ENCODE measurements at regions not wholly inside any gene's neighbourhood (a gene's known extent, or its start where the extent isn't known, plus 50 kb on each side); places are given as distances from the start of the nearest gene placed in this dataset.

- Histone ChIP-seq H3K4me1 (ENCODE audit: control insufficient read depth, insufficient read depth, low read length, unreplicated experiment) (no peaks in the 10 kb centered on the region), H3K36me3 (ENCODE audit: insufficient read depth, low read length) (no peaks in the 10 kb centered on the region), H2AFZ (ENCODE audit: low read length, unreplicated experiment) (no peak overlapping the region), H3K4me3 (ENCODE audit: low read depth, low read length) (no peak overlapping the region), H3K27ac (ENCODE audit: low read depth, low read length) (no peak overlapping the region), H3K27me3 (ENCODE audit: insufficient read depth, low read length) (peaks cover 3% of the 10 kb centered on the region; the same call in 1 of the 2 replicates), H3K79me2 (ENCODE audit: control insufficient read depth, insufficient read depth, low read length, unreplicated experiment) (no peaks in the 10 kb centered on the region)
Observed at GRCh38 chr4:155494037-155494718, 117.4 kb upstream of the MAP9 start.

- peaks cover 3% of the 10 kb centered on the region; the same call in 1 of the 2 replicates for H3K27me3 ChIP-seq (ENCODE audit: insufficient read depth, low read length)
- H3K36me3 ChIP-seq (ENCODE audit: insufficient read depth, low read length) = no peaks in the 10 kb centered on the region
- H3K27ac ChIP-seq (ENCODE audit: low read depth, low read length) = no peak overlapping the region
- H3K4me3 ChIP-seq (ENCODE audit: low read depth, low read length) = no peak overlapping the region
- H3K79me2 ChIP-seq (ENCODE audit: control insufficient read depth, insufficient read depth, low read length, unreplicated experiment) = no peaks in the 10 kb centered on the region
- H2AFZ ChIP-seq (ENCODE audit: low read length, unreplicated experiment) = no peak overlapping the region
- H3K4me1 ChIP-seq (ENCODE audit: control insufficient read depth, insufficient read depth, low read length, unreplicated experiment) = no peaks in the 10 kb centered on the region
Observed at GRCh38 chr4:155491336-155492120, 114.8 kb upstream of the MAP9 start.

GRCh38 chr4:155489271-155489670 lies 112.5 kb upstream of the MAP9 start:
- Histone ChIP-seq H3K27me3 (ENCODE audit: insufficient read depth, low read length) (peaks cover 3% of the 10 kb centered on the region; the same call in 1 of the 2 replicates), H3K79me2 (ENCODE audit: control insufficient read depth, insufficient read depth, low read length, unreplicated experiment) (no peaks in the 10 kb centered on the region), H2AFZ (ENCODE audit: low read length, unreplicated experiment) (no peak overlapping the region), H3K27ac (ENCODE audit: low read depth, low read length) (no peak overlapping the region), H3K36me3 (ENCODE audit: insufficient read depth, low read length) (no peaks in the 10 kb centered on the region), H3K4me3 (ENCODE audit: low read depth, low read length) (no peak overlapping the region), H3K4me1 (ENCODE audit: control insufficient read depth, insufficient read depth, low read length, unreplicated experiment) (no peaks in the 10 kb centered on the region)

- Histone ChIP-seq H2AFZ (ENCODE audit: low read length, unreplicated experiment) (no peak overlapping the region), H3K4me1 (ENCODE audit: control insufficient read depth, insufficient read depth, low read length, unreplicated experiment) (no peaks in the 10 kb centered on the region), H3K79me2 (ENCODE audit: control insufficient read depth, insufficient read depth, low read length, unreplicated experiment) (no peaks in the 10 kb centered on the region), H3K4me3 (ENCODE audit: low read depth, low read length) (no peak overlapping the region), H3K27me3 (ENCODE audit: insufficient read depth, low read length) (peaks cover 3% of the 10 kb centered on the region; the same call in 1 of the 2 replicates), H3K36me3 (ENCODE audit: insufficient read depth, low read length) (no peaks in the 10 kb centered on the region), H3K27ac (ENCODE audit: low read depth, low read length) (no peak overlapping the region)
Observed at GRCh38 chr4:155488691-155489090, 111.9 kb upstream of the MAP9 start.

GRCh38 chr4:155487210-155487609 lies 110.4 kb upstream of the MAP9 start:
- Histone ChIP-seq H3K36me3 (ENCODE audit: insufficient read depth, low read length) (no peaks in the 10 kb centered on the region), H2AFZ (ENCODE audit: low read length, unreplicated experiment) (no peak overlapping the region), H3K4me3 (ENCODE audit: low read depth, low read length) (no peak overlapping the region), H3K79me2 (ENCODE audit: control insufficient read depth, insufficient read depth, low read length, unreplicated experiment) (no peaks in the 10 kb centered on the region), H3K27ac (ENCODE audit: low read depth, low read length) (no peak overlapping the region), H3K27me3 (ENCODE audit: insufficient read depth, low read length) (peaks cover 2% of the 10 kb centered on the region; the same call in 1 of the 2 replicates), H3K4me1 (ENCODE audit: control insufficient read depth, insufficient read depth, low read length, unreplicated experiment) (no peaks in the 10 kb centered on the region)

GRCh38 chr4:155481150-155481549 lies 104.4 kb upstream of the MAP9 start:
- Histone ChIP-seq H3K27me3 (ENCODE audit: insufficient read depth, low read length) (no peaks in the 10 kb centered on the region), H2AFZ (ENCODE audit: low read length, unreplicated experiment) (no peak overlapping the region), H3K79me2 (ENCODE audit: control insufficient read depth, insufficient read depth, low read length, unreplicated experiment) (no peaks in the 10 kb centered on the region), H3K27ac (ENCODE audit: low read depth, low read length) (no peak overlapping the region), H3K36me3 (ENCODE audit: insufficient read depth, low read length) (no peaks in the 10 kb centered on the region), H3K4me3 (ENCODE audit: low read depth, low read length) (no peak overlapping the region), H3K4me1 (ENCODE audit: control insufficient read depth, insufficient read depth, low read length, unreplicated experiment) (peaks cover 14% of the 10 kb centered on the region)

GRCh38 chr4:155479835-155480234 lies 103.1 kb upstream of the MAP9 start:
- H3K36me3 ChIP-seq (ENCODE audit: insufficient read depth, low read length) = no peaks in the 10 kb centered on the region
- H3K27ac ChIP-seq (ENCODE audit: low read depth, low read length) = no peak overlapping the region
- no peaks in the 10 kb centered on the region for H3K79me2 ChIP-seq (ENCODE audit: control insufficient read depth, insufficient read depth, low read length, unreplicated experiment)
- peaks cover 14% of the 10 kb centered on the region for H3K4me1 ChIP-seq (ENCODE audit: control insufficient read depth, insufficient read depth, low read length, unreplicated experiment)
- no peaks in the 10 kb centered on the region for H3K27me3 ChIP-seq (ENCODE audit: insufficient read depth, low read length)
- H3K4me3 ChIP-seq (ENCODE audit: low read depth, low read length) = no peak overlapping the region
- no peak overlapping the region for H2AFZ ChIP-seq (ENCODE audit: low read length, unreplicated experiment)

GRCh38 chr4:155478336-155478835 lies 101.6 kb upstream of the MAP9 start:
- Histone ChIP-seq H3K4me1 (ENCODE audit: control insufficient read depth, insufficient read depth, low read length, unreplicated experiment) (peaks cover 19% of the 10 kb centered on the region), H3K4me3 (ENCODE audit: low read depth, low read length) (no peak overlapping the region), H2AFZ (ENCODE audit: low read length, unreplicated experiment) (no peak overlapping the region), H3K27ac (ENCODE audit: low read depth, low read length) (0 out of 2 replicates have a peak overlapping the region, but pooled peaks have one; percentile 4), H3K36me3 (ENCODE audit: insufficient read depth, low read length) (no peaks in the 10 kb centered on the region), H3K79me2 (ENCODE audit: control insufficient read depth, insufficient read depth, low read length, unreplicated experiment) (no peaks in the 10 kb centered on the region), H3K27me3 (ENCODE audit: insufficient read depth, low read length) (no peaks in the 10 kb centered on the region)

- H3K27me3 ChIP-seq (ENCODE audit: insufficient read depth, low read length) = no peaks in the 10 kb centered on the region
- H3K27ac ChIP-seq (ENCODE audit: low read depth, low read length) = no peak overlapping the region
- no peak overlapping the region for H3K4me3 ChIP-seq (ENCODE audit: low read depth, low read length)
- H3K36me3 ChIP-seq (ENCODE audit: insufficient read depth, low read length) = no peaks in the 10 kb centered on the region
- no peak overlapping the region for H2AFZ ChIP-seq (ENCODE audit: low read length, unreplicated experiment)
- no peaks in the 10 kb centered on the region for H3K79me2 ChIP-seq (ENCODE audit: control insufficient read depth, insufficient read depth, low read length, unreplicated experiment)
- H3K4me1 ChIP-seq (ENCODE audit: control insufficient read depth, insufficient read depth, low read length, unreplicated experiment) = peaks cover 24% of the 10 kb centered on the region
Observed at GRCh38 chr4:155474758-155475157, 98.0 kb upstream of the MAP9 start.

- H3K36me3 ChIP-seq (ENCODE audit: insufficient read depth, low read length) = no peaks in the 10 kb centered on the region
- H3K4me1 ChIP-seq (ENCODE audit: control insufficient read depth, insufficient read depth, low read length, unreplicated experiment) = peaks cover 16% of the 10 kb centered on the region
- no peak overlapping the region for H3K27ac ChIP-seq (ENCODE audit: low read depth, low read length)
- H3K79me2 ChIP-seq (ENCODE audit: control insufficient read depth, insufficient read depth, low read length, unreplicated experiment) = no peaks in the 10 kb centered on the region
- H3K4me3 ChIP-seq (ENCODE audit: low read depth, low read length) = no peak overlapping the region
- H2AFZ ChIP-seq (ENCODE audit: low read length, unreplicated experiment) = no peak overlapping the region
- H3K27me3 ChIP-seq (ENCODE audit: insufficient read depth, low read length) = no peaks in the 10 kb centered on the region
Observed at GRCh38 chr4:155473420-155474095, 96.8 kb upstream of the MAP9 start.

Measured in ACC112 (cell line).